SK-N-SH treated with all-trans-retinoic acid at 6 μM for 48 hours (cell line): ENCODE measurements at regions not wholly inside any gene's neighbourhood (a gene's known extent, or its start where the extent isn't known, plus 50 kb on each side); places are given as distances from the start of the nearest gene placed in this dataset.

ENCODE experiments used
- ATAC-seq: fragments of 200-7000 bp; cut with Tn5 transposase; 3 replicates; pipeline ENCODE4 v1.9.1; 2020; ENCODE audit warnings: mild to moderate bottlenecking, moderate library complexity
- ARNTL ChIP-seq: fragments of 450-650 bp; formaldehyde crosslinking; IDR thresholded peaks from 2 replicates; pipeline ENCODE4 v1.5.0; 2020; ENCODE audit warnings: low read depth, mild to moderate bottlenecking, moderate library complexity, borderline replicate concordance
- BACH2 ChIP-seq: fragments of 250-450 bp; sonication (Bioruptor Pico); IDR thresholded peaks from 2 replicates; pipeline ENCODE4 v1.9.0; 2021; ENCODE audit warnings: mild to moderate bottlenecking, borderline replicate concordance
- CSDC2 ChIP-seq: fragments of 250-450 bp; sonication (Bioruptor Pico); IDR thresholded peaks from 2 replicates; pipeline ENCODE4 v1.5.0; 2020; ENCODE audit warnings: mild to moderate bottlenecking, moderate library complexity
- ESRRG ChIP-seq: fragments of 250-450 bp; sonication (Bioruptor Pico); IDR thresholded peaks from 2 replicates; pipeline ENCODE4 v1.6.1; 2021; ENCODE audit warnings: mild to moderate bottlenecking
- GLIS3 ChIP-seq: fragments of 250-450 bp; sonication (Bioruptor Pico); IDR thresholded peaks from 2 replicates; pipeline ENCODE4 v1.5.0; 2020; ENCODE audit warnings: mild to moderate bottlenecking, moderate library complexity
- ISL1 ChIP-seq: fragments of 250-450 bp; sonication (Bioruptor Pico); IDR thresholded peaks from 2 replicates; pipeline ENCODE4 v2.1.2; 2022; ENCODE audit warnings: mild to moderate bottlenecking, moderate library complexity
- OSR1 ChIP-seq: fragments of 250-450 bp; sonication (Bioruptor Pico); IDR thresholded peaks from 2 replicates; pipeline ENCODE4 v1.8.0; 2022; ENCODE audit warnings: moderate library complexity, mild to moderate bottlenecking, inconsistent platforms
- PPARA ChIP-seq: fragments of 250-450 bp; sonication (Bioruptor Pico); IDR thresholded peaks from 2 replicates; pipeline ENCODE4 v1.5.0; 2020; ENCODE audit warnings: mild to moderate bottlenecking, borderline replicate concordance
- RARB ChIP-seq: fragments of 250-450 bp; sonication (Bioruptor Pico); IDR thresholded peaks from 2 replicates; pipeline ENCODE4 v1.8.0; 2021; ENCODE audit warnings: mild to moderate bottlenecking, moderate library complexity
- SNAI2 ChIP-seq: fragments of 250-450 bp; sonication (Bioruptor Pico); IDR thresholded peaks from 2 replicates; pipeline ENCODE4 v1.5.0; 2020; ENCODE audit warnings: mild to moderate bottlenecking, moderate library complexity
- TCF4 ChIP-seq: fragments of 250-450 bp; sonication (Bioruptor Pico); IDR thresholded peaks from 2 replicates; pipeline ENCODE4 v1.8.0; 2021; ENCODE audit warnings: mild to moderate bottlenecking, moderate library complexity, borderline replicate concordance
- TOX ChIP-seq: fragments of 250-450 bp; sonication (Bioruptor Pico); IDR thresholded peaks from 2 replicates; pipeline ENCODE4 v1.8.0; 2021; ENCODE audit warnings: mild to moderate bottlenecking, moderate library complexity, borderline replicate concordance
- ZC3H10 ChIP-seq: fragments of 250-450 bp; sonication (Bioruptor Pico); IDR thresholded peaks from 2 replicates; pipeline ENCODE4 v1.5.1; 2021; ENCODE audit warnings: mild to moderate bottlenecking, moderate library complexity
- ZFP3 ChIP-seq: fragments of 250-450 bp; sonication (Bioruptor Pico); IDR thresholded peaks from 2 replicates; pipeline ENCODE4 v1.5.0; 2020; ENCODE audit warnings: mild to moderate bottlenecking, moderate library complexity
- ZFP30 ChIP-seq: fragments of 450-650 bp; formaldehyde crosslinking; IDR thresholded peaks from 2 replicates; pipeline ENCODE4 v1.5.0; 2022; ENCODE audit warnings: mild to moderate bottlenecking, moderate library complexity
- ZNF565 ChIP-seq: fragments of 450-650 bp; formaldehyde crosslinking; conservative IDR thresholded peaks from 2 replicates; pipeline ENCODE4 v1.5.0; 2020; ENCODE audit warnings: low read depth, mild to moderate bottlenecking, moderate library complexity
- TF ChIP-seq, protein P1 (sequence below): fragments of 250-450 bp; sonication (Bioruptor Pico); IDR thresholded peaks from 2 replicates; pipeline ENCODE4 v1.8.0; 2021; ENCODE audit warnings: low read depth, mild to moderate bottlenecking, moderate library complexity, borderline replicate concordance
- TF ChIP-seq, protein P2 (sequence below): fragments of 250-450 bp; sonication (Bioruptor Pico); IDR thresholded peaks from 2 replicates; pipeline ENCODE4 v1.5.1; 2021; ENCODE audit warnings: mild to moderate bottlenecking, moderate library complexity
- TF ChIP-seq, protein P3 (sequence below): fragments of 250-450 bp; sonication (Bioruptor Pico); IDR thresholded peaks from 2 replicates; pipeline ENCODE4 v1.5.1; 2020; ENCODE audit warnings: low read depth, mild to moderate bottlenecking, moderate library complexity
- TF ChIP-seq, protein P4 (sequence below): fragments of 250-450 bp; sonication (Bioruptor Pico); IDR thresholded peaks from 2 replicates; pipeline ENCODE4 v1.5.0; 2020; ENCODE audit warnings: mild to moderate bottlenecking, moderate library complexity
- TF ChIP-seq, protein P5 (sequence below): fragments of 250-450 bp; sonication (Bioruptor Pico); IDR thresholded peaks from 2 replicates; pipeline ENCODE4 v1.8.0; 2020; ENCODE audit warnings: mild to moderate bottlenecking, moderate library complexity, borderline replicate concordance

DNA sequence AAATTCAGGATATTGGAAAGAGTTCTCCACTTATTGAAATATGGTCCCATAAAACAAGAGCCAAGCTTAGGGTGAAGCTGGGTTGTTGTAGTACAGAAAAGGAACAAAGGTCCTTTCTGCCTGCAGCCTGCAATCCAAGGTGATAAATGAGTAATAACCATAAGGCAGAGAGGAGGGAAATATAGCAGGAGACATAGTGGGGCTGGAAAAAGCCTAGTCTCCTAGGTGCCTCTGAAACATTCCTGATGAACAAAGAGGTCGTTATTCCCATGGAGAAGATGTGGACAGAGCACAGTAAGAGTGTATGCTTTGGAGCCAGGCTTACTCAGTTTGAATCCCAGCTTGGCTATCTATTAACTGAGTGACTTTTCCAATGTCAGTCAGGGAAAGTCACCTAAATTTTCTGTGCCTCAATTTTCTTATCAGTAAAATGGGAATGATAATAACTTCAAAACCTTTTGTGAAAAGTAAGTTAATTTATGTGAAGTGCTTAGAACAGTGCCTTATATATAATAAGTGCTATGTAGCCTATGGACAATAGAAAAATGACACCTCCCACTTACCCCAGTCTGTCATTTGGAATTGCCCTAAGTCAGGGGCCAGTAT, 110.8 kb upstream of the GRIN3A start (continued):
- TF ChIP-seq, protein P1, sequence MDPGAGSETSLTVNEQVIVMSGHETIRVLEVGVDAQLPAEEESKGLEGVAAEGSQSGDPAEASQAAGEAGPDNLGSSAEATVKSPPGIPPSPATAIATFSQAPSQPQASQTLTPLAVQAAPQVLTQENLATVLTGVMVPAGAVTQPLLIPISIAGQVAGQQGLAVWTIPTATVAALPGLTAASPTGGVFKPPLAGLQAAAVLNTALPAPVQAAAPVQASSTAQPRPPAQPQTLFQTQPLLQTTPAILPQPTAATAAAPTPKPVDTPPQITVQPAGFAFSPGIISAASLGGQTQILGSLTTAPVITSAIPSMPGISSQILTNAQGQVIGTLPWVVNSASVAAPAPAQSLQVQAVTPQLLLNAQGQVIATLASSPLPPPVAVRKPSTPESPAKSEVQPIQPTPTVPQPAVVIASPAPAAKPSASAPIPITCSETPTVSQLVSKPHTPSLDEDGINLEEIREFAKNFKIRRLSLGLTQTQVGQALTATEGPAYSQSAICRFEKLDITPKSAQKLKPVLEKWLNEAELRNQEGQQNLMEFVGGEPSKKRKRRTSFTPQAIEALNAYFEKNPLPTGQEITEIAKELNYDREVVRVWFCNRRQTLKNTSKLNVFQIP = no peak
- TF ChIP-seq ZFP30 (CRISPR knock-in tag) = no peak
- TF ChIP-seq RARB (CRISPR knock-in tag) = no peak
- no peak for TF ChIP-seq ZFP3 (CRISPR knock-in tag)

DNA sequence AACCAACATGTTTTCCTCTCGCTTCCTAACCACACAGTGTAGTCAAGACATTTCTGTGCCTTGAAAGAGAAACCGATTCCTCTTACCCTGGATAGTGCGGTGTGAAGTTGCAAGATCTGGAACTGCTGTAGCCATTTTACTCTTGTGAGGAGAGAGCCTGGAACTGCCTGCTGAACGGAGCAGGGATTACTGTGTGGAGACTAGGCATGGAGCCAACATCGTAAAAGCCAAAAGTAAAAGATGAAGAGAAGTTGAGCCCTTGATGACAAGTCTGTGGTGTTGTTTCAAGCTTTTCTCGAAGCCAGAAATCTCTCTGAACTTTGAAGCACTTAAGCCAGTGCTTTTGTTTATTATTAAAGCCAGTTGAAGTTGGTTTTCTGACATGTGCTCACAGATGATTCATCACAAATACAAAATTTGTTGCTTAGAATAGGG, 110.1 kb upstream of the GRIN3A start:
- TF ChIP-seq, protein P2, sequence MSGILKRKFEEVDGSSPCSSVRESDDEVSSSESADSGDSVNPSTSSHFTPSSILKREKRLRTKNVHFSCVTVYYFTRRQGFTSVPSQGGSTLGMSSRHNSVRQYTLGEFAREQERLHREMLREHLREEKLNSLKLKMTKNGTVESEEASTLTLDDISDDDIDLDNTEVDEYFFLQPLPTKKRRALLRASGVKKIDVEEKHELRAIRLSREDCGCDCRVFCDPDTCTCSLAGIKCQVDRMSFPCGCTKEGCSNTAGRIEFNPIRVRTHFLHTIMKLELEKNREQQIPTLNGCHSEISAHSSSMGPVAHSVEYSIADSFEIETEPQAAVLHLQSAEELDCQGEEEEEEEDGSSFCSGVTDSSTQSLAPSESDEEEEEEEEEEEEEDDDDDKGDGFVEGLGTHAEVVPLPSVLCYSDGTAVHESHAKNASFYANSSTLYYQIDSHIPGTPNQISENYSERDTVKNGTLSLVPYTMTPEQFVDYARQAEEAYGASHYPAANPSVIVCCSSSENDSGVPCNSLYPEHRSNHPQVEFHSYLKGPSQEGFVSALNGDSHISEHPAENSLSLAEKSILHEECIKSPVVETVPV (CRISPR knock-in tag) = no peak
- TF ChIP-seq ZC3H10 (CRISPR knock-in tag) (no peak), ESRRG (CRISPR knock-in tag) (no peak), ARNTL (CRISPR knock-in tag) (no peak), GLIS3 (CRISPR knock-in tag) (no peak), TCF4 (CRISPR knock-in tag) (no peak), ISL1 (CRISPR knock-in tag) (no peak), OSR1 (CRISPR knock-in tag) (no peak), ZNF565 (CRISPR knock-in tag) (no peak), SNAI2 (CRISPR knock-in tag) (no peak), PPARA (CRISPR knock-in tag) (no peak)
- TF ChIP-seq, protein P1 = no peak
- TF ChIP-seq, protein P3, sequence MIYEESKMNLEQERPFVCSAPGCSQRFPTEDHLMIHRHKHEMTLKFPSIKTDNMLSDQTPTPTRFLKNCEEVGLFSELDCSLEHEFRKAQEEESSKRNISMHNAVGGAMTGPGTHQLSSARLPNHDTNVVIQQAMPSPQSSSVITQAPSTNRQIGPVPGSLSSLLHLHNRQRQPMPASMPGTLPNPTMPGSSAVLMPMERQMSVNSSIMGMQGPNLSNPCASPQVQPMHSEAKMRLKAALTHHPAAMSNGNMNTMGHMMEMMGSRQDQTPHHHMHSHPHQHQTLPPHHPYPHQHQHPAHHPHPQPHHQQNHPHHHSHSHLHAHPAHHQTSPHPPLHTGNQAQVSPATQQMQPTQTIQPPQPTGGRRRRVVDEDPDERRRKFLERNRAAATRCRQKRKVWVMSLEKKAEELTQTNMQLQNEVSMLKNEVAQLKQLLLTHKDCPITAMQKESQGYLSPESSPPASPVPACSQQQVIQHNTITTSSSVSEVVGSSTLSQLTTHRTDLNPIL (CRISPR knock-in tag) = no peak
- TF ChIP-seq, all 23 proteins: peak for 0
- ATAC-seq = no peak

DNA sequence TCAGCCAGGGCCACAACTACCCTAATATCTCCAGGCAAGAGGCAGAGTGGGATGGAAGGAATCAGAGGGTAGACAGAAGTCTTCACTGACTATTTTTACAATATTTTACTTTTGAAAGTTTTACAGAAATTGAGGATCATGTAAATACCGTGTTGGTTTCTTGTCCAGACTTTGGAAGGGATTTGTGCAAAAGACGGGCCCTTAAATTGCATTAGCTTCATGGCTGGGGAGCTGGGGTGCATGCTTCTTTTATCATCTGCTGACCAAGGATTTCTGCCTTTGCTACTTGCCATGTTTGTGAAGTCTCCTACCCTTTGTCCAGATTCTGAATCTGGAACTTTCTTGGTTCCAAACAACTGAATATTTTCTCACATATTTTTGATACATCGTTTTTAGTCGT, 107.7 kb upstream of the GRIN3A start:
- no peak for ATAC-seq
- TF ChIP-seq, protein P4, sequence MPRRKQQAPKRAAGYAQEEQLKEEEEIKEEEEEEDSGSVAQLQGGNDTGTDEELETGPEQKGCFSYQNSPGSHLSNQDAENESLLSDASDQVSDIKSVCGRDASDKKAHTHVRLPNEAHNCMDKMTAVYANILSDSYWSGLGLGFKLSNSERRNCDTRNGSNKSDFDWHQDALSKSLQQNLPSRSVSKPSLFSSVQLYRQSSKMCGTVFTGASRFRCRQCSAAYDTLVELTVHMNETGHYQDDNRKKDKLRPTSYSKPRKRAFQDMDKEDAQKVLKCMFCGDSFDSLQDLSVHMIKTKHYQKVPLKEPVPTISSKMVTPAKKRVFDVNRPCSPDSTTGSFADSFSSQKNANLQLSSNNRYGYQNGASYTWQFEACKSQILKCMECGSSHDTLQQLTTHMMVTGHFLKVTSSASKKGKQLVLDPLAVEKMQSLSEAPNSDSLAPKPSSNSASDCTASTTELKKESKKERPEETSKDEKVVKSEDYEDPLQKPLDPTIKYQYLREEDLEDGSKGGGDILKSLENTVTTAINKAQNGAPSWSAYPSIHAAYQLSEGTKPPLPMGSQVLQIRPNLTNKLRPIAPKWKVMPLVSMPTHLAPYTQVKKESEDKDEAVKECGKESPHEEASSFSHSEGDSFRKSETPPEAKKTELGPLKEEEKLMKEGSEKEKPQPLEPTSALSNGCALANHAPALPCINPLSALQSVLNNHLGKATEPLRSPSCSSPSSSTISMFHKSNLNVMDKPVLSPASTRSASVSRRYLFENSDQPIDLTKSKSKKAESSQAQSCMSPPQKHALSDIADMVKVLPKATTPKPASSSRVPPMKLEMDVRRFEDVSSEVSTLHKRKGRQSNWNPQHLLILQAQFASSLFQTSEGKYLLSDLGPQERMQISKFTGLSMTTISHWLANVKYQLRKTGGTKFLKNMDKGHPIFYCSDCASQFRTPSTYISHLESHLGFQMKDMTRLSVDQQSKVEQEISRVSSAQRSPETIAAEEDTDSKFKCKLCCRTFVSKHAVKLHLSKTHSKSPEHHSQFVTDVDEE = no peak
- TF ChIP-seq GLIS3 (CRISPR knock-in tag) = no peak
- no peak for TF ChIP-seq SNAI2 (CRISPR knock-in tag)

DNA sequence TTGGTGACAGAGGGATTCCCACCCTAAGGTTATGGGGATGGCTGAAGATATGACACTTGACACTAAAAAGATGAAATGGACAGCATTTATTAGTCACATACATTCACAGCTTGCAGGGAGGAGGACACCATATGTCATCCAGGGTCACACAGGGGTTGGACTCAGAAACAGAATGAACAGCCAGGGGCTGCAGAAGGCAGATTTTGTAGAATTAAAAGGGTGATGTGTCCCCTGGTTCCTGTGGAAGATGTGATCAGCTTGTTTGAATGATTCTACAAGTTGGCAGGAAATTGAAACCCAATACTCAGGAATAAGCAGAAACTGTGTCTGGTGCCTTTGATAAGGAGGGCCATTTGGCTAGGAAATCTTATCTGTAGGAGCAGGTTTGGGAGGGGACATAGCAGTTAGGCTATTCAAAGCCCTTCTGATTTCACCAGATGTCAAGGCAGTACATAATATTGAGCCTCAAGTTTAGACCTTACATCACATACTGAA, 102.3 kb upstream of the GRIN3A start:
- no peak for ATAC-seq
- no peak for TF ChIP-seq ESRRG (CRISPR knock-in tag)
- TF ChIP-seq, protein P1 = no peak
- no peak for TF ChIP-seq ZC3H10 (CRISPR knock-in tag)
- TF ChIP-seq OSR1 (CRISPR knock-in tag) = no peak
- no peak for TF ChIP-seq PPARA (CRISPR knock-in tag)
- no peak for TF ChIP-seq BACH2 (CRISPR knock-in tag)
- TF ChIP-seq CSDC2 (CRISPR knock-in tag) = no peak
- TF ChIP-seq, protein P3 (CRISPR knock-in tag) = no peak
- TF ChIP-seq ARNTL (CRISPR knock-in tag) = no peak
- TF ChIP-seq, protein P5, sequence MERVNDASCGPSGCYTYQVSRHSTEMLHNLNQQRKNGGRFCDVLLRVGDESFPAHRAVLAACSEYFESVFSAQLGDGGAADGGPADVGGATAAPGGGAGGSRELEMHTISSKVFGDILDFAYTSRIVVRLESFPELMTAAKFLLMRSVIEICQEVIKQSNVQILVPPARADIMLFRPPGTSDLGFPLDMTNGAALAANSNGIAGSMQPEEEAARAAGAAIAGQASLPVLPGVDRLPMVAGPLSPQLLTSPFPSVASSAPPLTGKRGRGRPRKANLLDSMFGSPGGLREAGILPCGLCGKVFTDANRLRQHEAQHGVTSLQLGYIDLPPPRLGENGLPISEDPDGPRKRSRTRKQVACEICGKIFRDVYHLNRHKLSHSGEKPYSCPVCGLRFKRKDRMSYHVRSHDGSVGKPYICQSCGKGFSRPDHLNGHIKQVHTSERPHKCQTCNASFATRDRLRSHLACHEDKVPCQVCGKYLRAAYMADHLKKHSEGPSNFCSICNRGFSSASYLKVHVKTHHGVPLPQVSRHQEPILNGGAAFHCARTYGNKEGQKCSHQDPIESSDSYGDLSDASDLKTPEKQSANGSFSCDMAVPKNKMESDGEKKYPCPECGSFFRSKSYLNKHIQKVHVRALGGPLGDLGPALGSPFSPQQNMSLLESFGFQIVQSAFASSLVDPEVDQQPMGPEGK (CRISPR knock-in tag) = no peak
- TF ChIP-seq ZNF565 (CRISPR knock-in tag) = no peak
- TF ChIP-seq TOX (CRISPR knock-in tag) = no peak
- no peak for TF ChIP-seq ISL1 (CRISPR knock-in tag)
